Anterior cingulate cortex (tissue), 58 donors: ENCODE measurements at regions not wholly inside any gene's neighbourhood (a gene's known extent, or its start where the extent isn't known, plus 50 kb on each side); places are given as distances from the start of the nearest gene placed in this dataset.
"Not testable (repeated sequence)": the region's sequence is repeated elsewhere in the genome, so short reads cannot be mapped to it uniquely, and the experiment has no call there.

Experiments
- DNase-seq, 58 donors: peaks; one replicate each; lab custom pipeline; 2025; lab: John Stamatoyannopoulos, UW

DNA sequence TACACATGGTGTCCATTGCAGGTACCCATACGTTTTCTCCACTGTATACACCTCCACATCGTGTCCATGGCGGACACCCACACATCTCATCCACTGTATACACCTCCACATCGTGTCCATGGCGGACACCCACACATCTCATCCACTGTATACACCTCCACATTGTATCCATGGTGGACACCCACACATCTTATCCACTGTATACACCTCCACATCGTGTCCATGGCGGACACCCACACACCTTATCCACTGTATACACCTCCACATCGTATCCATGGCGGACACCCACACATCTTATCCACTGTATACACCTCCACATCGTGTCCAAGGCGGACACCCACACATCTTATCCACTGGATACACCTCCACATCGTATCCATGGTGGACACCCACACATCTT is 50.4 kb upstream of the TTC34 start:
- not testable (repeated sequence) for DNase-seq

DNA sequence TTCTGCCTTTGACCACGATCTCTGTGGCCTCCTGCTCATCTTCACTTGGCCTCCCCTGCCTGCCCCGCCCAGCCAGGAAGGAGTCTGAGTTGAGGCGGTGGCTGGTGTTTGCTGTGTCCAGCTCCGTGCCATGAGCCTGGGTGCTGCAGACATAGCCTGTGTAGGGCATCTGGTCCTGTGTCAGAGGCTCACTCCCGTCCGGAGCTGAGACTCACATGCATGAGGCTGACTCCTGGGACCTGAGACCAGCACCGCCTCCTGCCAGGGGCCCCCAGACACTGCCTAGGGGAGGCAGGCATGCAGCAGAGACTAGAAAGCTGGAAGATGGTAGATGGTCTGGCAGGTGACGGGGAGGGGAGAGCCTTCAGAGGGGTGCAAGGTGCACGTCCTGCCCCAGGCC is 52.2 kb upstream of the TTC34 start:
- no peak for DNase-seq

DNA sequence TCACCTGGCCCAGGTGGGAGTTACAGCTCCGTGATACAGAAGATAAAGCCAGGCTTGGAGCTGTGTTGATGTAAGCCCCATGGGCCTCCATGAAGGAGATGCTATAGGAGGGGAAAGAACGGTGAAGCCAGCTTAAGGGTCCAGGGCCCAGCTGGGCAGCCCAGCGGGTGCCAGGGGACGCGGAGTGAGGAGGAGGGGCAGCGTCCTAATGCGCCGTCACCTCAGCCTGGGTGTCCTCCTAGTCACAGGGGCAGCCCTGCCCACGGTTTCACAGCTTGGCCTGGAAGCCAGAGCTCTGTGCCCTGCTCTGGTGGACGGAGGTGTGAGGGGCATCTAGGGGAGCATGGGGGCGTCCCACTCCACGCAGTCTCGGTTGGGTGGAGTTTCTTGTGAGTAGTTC is 52.7 kb upstream of the TTC34 start:
- DNase-seq: no peak

DNA sequence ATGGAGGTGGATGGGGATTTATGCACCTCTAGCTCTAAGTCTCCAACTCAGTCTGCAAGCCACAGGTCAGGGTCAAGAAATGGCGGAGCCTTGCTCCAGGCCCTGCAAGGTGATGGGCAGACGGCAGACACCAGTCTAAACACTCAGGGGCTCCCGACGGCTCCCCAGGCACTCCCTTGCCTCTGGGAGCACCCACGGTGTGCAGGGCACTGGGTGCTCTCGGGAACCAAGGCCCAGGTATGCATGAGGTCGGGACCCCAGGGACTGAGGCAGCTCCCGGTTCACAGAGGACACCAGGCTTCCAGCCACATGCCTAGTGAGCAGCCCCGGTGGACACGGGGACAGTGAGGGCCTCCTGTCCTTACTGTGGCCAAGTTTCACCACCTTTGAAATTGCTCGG is 53.1 kb upstream of the TTC34 start:
- DNase-seq: no peak

DNA sequence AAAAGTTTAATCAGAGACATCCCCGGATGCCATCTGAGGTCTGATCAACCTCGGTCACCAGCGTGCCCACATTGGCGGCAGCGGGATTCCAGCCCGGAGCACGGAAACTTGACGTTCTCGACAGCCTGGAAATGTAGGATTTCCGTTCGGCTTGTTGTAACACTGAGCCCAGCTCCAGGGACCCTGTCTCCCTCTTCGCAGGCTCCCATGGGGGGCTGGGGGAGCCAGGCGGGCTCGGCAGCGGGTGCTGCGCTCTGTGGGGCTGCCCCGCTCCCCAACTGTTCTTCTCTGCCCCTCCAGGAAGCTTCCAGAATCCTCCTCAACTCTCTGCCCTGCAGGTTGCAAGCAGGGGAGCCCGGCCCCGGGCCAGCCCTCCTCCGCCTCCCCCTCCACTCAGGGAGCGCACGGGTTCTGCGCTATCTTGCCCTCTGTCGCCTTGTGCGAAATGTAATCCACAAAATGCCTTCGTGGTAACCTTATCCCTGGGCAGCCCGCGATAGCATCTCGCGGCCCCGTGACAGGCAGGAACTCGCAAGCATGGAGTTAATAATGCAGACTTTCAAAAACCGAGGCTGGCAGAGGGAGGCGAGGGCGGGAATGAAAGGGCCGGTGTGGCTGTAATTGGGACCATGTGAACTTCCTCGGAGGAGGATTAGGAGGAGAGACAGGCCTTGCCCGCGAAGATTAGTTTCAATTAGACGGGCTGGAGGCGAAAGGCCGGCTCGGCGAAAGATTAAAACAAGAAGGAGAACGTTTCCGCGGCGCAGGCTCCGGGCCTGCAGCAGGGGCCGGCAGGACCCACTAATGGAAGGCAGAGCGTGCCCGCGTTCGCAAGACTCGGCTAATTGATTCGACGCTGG is 53.9 kb upstream of the TTC34 start:
- no peak for DNase-seq

DNA sequence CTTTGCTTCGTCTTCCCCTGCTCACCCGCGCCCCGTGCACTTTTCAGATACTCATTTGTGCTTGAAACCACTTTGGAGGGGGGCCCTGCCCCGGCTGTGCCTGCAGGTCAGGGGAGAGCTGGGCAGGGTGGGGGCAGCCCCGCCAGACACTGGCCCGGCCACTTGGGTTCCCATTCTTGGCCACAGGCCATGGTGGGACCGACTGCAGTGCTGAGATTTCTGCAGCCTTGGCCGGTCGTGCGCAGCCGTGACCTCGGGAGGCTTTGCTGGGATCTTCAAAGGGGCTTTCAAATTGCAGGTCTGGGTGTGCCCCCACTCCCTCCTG is 54.5 kb upstream of the TTC34 start:
- no peak for DNase-seq

DNA sequence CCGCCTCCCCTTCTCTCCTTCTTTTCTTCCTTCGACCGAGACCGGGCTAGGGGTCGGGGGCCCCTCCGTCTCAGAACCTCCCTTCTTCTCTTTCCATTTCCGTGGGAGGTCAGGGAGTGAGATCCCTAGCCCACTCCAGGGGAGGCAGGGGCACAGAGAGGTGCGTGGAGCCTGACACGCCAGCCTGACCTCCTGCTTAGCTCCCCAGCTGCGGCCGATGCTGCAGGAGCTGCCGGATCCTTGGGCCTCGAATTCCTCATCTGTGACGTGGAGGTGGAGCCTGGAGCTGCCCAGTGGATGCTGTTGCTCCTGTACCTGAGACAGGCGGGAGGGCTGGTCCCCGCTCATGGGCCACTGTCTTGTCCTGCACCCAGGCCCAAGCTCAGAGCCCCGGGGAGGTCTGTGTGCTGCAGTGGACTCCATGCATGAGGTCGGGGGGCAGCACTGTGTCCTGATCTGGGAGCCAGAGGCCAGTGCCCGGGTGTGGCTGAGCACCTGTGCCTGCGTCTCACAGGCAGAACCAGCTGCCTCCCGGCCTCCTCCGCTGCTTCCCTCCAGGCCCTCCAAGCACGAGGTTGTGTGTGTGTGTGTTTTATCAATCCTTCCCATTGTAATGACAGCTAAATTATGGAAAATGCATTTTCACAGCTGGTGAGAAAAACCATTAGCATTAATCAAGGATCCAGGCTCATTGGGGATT is 55.3 kb upstream of the TTC34 start:
- no peak for DNase-seq

DNA sequence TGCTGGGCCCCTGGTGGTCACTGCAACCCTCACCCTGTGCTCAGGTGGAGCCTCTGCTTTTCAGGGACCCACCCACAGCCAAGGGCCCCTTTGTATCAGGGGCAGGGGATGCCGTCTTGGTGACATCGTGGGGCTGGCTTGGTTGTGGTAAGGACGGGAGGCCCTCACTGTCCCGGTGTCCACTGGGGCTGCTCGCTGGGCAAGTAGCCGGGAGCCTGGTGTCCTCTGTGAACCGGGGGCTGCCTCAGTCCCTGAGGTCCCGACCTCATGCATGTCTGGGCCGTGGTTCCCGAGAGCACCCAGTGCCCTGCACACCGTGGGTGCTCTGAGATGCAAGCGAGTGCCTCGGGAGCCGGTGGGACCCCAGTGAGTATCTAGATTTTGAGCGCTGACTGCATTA is 56.0 kb upstream of the TTC34 start:
- DNase-seq: no peak

DNA sequence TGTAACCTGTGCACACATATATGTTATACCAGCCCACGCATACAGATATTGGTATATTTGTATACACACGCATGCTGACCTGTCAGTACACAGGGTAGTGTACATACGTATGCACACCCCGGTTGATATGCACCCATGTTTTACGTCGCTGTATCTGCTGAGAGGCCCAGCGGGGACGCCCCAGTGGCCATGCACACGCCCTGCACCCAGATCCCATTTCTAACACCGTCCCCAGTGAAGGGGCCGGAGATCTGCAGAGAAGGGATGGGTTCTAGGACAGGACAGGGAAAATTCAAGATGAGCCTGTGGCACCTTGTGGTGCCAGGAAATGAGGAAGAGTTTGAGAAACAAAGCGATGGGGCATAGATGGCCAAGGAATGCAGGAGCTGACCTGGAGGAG is 57.2 kb upstream of the TTC34 start:
- no peak for DNase-seq

DNA sequence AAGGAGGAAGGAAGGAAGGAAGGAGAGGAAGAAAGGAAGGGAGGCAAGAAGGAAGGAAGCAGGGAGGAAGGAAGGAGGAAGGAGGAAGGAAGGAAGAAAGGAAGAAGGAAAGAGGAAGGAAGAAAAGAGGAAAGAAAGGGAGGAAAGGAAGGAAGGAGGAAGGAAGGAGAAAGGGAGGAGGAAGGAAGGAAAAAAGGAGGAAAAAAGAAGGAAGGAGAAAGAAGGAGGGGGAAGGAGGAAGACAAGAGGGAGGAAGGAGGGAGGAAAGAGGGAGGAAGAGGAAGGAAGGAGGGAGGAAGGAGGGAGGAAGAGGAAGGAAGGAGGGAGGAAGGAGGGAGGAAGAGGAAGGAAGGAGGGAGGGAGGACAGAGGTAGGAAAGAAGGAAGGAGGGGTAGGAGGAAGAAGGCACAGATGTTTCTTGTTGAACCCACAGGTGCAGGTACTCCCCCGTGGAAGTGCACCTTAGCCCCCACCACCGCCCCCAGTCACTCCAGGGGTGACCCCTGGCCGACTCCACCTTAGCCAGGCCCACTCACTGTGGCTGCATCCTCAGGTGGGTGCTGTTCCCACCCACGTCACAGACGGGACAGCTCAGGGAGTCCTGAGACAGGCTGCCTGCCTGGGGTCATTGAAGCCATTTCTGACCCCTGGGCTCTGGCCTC is 57.9 kb upstream of the TTC34 start:
- DNase-seq: no peak

DNA sequence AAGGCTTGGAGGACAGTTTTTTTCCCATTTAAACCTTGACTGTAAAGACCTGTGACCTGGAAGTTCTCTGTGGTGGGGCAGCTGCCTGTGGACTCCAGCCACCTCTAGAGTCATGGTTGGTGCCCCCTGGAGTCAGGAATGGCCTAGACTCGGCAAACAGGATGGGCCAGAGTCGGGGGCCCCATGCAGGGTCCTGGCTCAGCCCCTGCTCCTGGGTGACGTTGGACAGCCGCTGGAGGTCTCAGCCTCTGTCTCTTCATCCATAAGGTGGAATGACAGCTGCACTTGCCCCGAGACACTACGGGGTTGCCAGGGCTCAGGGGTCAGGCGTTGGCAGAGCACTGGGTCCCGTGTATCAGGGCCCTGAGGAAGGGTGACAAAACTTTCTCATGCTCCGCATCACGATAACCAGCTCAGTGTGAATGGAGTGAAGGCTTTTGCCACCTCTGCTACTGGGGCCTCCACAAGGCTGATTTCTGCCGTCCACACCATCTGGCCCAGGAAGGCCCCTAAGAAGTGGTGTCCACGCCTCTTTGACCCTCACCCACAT is 58.5 kb upstream of the TTC34 start:
- DNase-seq: no peak

DNA sequence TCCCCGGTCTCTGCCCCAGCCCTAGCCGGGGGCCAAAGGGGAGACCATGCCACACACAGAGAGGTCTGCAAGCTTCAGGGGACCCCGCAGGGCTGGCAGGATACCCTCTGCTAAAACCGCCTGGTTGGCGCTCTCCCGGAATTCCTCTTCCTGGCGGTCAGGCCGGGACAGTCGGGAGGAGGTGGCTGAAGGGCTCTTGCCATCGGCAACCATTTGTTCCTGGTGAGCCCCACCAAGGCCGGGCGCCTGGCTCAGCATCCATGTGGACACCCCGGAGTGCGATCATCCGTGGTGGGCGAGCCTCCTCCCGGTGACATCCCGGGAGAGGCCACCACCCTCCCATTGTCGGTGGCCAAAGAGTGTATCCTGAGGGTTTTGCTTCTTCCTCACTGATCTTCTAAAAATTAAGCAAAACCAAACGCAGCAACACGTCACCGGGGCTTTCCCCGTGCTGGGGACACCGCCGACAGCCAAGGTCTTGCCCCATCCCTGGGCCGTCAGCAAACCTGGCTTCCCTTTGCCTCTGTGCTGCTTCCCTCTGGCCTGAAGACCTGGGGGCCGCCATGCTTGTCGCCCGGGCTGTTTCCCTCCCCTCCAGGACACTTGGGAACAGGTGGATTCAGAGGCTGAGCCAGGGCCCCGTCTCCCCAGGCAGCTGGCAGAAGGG is 59.1 kb upstream of the TTC34 start:
- no peak for DNase-seq

DNA sequence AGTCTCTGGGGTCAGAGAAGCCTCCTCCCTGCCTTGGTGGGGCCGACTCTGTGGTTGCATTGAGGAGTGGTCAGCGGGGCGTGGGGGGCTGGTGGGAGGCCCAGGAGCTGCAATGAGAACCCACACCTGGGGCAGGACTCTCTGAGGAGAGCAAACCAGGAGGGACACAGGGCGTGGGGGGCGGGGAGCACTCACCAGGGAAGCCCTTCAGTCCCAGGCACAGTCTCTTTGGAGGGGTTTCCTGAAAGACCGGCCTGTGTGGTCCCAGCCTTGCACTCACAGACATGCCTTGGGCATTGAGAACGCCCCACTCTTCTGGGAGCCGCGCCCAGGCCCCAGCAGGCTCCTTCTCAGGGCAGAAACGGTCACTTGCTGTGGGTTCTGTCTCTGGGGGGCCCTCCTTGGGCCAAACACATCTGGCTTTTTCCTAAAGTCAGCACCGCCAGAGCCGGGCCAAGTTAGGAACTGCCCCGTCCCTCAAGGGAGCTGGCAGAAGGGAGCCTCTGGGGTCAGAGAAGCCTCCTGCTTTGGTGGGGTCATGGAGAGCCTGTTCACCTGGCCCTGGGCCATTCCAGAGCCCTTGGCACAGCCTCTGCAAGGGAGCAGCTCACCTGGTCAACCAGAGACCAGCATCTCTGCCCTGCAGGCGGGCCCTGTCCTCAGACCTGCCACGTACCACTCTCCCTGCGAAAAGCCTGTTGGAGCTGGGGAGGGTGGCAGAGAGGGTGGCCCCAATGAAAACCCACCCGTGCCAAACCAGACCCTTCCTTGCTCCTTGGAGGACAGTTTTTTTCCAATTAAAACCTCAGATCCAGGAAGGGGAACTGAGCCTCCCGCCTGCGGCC is 59.9 kb upstream of the TTC34 start:
- DNase-seq: no peak

DNA sequence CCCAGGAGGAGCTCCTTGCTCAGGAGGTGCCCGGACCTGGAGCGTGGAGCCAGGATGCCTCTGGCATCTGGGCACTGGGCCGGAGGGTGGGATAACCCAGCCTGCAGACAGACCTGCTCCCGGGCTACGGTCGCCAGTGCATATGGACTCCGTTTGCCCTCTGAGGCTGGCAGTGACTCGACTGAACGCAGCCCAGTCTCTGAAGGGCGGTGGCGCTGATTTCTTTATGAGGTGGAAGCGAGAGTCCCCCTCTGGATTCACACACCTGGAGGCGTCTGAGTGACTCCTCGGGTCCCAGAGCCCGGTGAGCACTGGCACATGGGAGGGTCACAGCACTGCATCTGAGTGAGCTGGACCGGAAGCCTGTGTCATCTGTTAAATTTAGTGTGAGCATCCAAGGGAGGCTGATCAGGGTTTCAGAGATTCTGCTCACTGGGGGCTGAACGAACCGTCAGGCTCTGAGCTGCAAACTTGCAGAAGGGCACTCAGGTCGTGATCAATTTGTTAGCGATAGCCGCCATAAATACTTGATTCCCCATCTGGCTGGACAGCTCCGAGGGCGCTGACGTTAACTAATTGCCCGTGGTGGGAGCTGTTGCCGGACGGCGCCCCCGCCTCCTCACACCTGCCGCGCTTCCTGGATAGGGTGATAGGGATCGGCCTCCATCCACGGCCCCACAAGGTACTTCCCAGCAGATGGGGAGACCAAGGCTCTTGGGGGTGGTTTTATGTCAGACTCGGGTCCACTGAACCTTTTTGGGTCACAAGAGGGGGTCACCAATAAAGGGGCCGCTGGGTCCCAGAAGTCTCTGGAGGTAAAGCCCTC is 60.7 kb upstream of the TTC34 start:
- no peak for DNase-seq

DNA sequence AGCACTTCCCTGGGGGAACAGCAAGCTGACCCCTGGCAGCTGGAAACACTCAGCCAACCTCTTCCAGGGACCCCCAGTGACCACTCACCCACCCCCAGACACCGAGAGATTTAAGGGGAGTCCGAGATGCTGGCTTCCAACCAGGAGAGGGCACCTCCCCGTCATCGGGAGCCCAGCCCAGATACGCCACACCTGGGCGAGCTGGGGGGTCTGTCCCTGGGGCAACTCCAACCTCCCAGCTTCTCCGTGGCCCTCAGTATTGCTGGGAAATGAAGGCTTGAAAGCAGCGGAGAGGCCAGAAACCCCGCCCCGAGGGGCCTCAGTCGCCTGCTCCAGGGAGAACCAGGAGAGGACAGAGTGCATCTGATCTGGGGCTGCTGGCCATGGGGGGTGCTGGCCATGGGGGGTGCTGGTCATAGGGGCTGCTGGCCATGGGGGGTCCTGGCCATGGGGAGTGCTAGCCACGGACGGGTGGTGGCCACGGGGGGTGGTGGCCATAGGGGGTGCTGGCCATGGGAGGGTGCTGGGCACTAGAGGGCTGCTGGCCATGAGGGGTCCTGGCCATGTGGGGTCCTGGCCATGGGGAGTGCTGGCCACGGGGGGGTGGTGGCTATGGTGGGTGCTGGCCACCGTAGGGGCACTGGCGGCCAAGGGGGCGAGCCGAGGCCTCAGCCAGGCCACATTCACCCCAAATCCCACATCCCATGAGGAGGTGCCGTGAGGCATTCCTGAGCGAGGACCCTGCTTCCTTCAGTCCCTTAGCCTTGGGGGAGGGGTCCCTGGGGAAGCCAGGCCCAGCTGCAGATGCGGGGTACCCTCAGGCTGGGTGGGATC is 61.5 kb upstream of the TTC34 start:
- DNase-seq: no peak

DNA sequence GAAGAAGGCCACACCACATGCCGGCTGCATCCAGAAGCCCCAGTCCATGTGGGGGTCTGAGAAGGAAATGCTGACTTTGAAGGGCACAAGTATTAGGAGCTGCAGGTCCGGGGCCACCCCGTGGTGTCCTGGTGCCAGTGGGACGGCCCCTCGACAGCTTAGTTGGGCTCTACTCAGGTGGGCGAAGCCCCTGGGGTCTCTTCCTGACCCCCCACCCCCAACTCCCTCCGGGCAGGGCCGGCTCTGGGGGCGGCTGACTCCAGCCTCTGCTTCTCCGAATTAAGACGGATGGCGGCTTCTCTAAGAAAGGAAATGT is 62.1 kb upstream of the TTC34 start:
- DNase-seq: no peak

DNA sequence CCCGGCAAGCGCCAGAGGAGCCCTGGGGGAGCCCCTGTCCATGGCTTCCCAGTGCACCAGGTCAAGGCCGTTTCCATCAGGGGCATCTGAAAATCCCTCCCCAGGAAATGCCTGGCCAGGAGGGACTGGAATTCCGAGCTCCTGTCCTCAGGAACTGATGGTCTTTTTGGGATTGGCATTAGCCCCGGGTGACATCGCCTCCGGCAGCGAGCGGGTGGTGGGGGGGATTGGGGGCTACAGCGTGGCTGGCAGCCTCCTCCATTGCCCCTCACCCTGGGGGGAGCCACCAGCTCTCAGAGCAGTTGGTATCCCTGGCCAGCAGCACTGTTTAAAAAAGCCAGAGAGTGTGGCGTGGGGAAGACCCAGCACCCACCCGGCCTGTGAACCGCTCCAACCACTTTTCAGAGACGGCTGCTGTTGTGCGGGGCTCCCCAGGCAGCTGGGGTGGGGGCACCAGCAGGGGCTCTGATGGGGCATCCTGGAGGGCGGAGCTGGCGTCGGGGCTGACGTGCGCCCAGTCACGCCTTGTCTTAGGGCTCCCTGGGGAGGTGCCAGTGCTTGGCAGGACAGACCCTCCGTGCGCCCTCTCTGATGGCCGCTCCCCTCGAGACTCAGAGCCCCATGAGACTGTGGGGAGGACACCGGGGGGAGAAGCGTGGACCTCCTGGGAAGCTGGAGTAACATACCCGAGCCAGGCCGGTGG is 62.9 kb upstream of the TTC34 start:
- no peak for DNase-seq

DNA sequence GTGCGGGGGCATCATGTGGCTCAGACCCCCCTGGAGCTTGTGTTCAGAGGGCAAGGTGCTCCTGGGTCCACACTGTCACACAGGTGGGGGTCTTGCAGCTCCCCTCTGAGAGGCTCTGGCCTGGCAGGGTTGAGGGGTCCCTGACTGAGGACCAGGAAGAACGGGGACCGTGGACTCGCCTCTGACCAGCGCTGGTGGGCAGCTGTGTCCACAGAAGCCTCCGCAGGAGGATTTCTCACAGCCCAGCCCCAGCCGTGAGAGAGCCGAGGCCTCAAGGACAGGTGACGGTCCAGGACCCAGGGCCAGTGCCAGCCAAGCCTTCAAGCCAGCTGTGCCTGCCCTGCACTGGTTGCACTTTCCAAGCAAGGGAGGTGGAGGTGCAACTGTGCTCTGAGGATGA is 63.5 kb upstream of the TTC34 start:
- no peak for DNase-seq
